ENCODE measurements at regions not wholly inside any gene's neighbourhood (a gene's known extent, or its start where the extent isn't known, plus 50 kb on each side); places are given as distances from the start of the nearest gene placed in this dataset.
"Not testable (repeated sequence)": the region's sequence is repeated elsewhere in the genome, so short reads cannot be mapped to it uniquely, and the experiment has no call there.

GRCh38 chr6:113676968-113677367 lies 180.2 kb upstream of the MARCKS start:
- no peak overlapping the region for H3K27ac ChIP-seq
- TF ChIP-seq CTCF (conservative IDR thresholded peaks at IDR 0.05), result no peak

- peak overlapping the region; percentile 28; the same call in 1 of the 2 replicates for H3K27ac ChIP-seq
- no peak for TF ChIP-seq CTCF (conservative IDR thresholded peaks at IDR 0.05)
Observed at GRCh38 chr6:113679051-113679450, 178.1 kb upstream of the MARCKS start.

- no peak overlapping the region; the same call in 1 of the 2 replicates for H3K27ac ChIP-seq
- no peak for TF ChIP-seq CTCF (conservative IDR thresholded peaks at IDR 0.05)
Observed at GRCh38 chr6:113680301-113680700, 176.8 kb upstream of the MARCKS start.

- TF ChIP-seq CTCF (conservative IDR thresholded peaks at IDR 0.05), result no peak
- H3K27ac ChIP-seq, result peak overlapping the region; percentile 71; the same call in 1 of the 2 replicates
Observed at GRCh38 chr6:113683968-113684367, 173.2 kb upstream of the MARCKS start.

GRCh38 chr6:113684382-113684901 lies 172.7 kb upstream of the MARCKS start:
- TF ChIP-seq CTCF (conservative IDR thresholded peaks at IDR 0.05), result no peak
- peak overlapping the region; percentile 71; the same call in 1 of the 2 replicates for H3K27ac ChIP-seq

GRCh38 chr6:113686049-113686448 lies 171.1 kb upstream of the MARCKS start:
- H3K27ac ChIP-seq, result peak overlapping the region; percentile 71
- TF ChIP-seq CTCF (conservative IDR thresholded peaks at IDR 0.05), result no peak

- H3K27ac ChIP-seq, result not testable (repeated sequence)
- TF ChIP-seq CTCF (conservative IDR thresholded peaks at IDR 0.05), result peak; percentile 15; the same call in 1 of the 2 replicates
Observed at GRCh38 chr6:113689620-113690019, 167.5 kb upstream of the MARCKS start.
